Neural crest cell (in vitro differentiated cells): ENCODE measurements at regions not wholly inside any gene's neighbourhood (a gene's known extent, or its start where the extent isn't known, plus 50 kb on each side); places are given as distances from the start of the nearest gene placed in this dataset.

Source experiments
- DNase-seq: peaks from one replicate; pipeline ENCODE4 v3.0.0; 2021; ENCODE audit warnings: low read depth, mixed read lengths, low spot score
- H3K27ac Mint-ChIP-seq: one replicate; pipeline ENCODE4 v1.8.0; 2021; ENCODE audit warnings: mild to moderate bottlenecking, mixed read lengths; ENCODE audit not compliant: unreplicated experiment
- H3K27me3 Mint-ChIP-seq: 2 replicates; pipeline ENCODE4 v1.8.0; 2021; ENCODE audit warnings: low read depth, mild to moderate bottlenecking, mixed read lengths
- H3K36me3 Mint-ChIP-seq: 2 replicates; pipeline ENCODE4 v1.8.0; 2021; ENCODE audit warnings: low read depth, mild to moderate bottlenecking, mixed read lengths
- H3K4me1 Mint-ChIP-seq: 2 replicates; pipeline ENCODE4 v1.8.0; 2021; ENCODE audit warnings: mixed read lengths
- H3K4me3 Mint-ChIP-seq: one replicate; pipeline ENCODE4 v1.8.0; 2021; ENCODE audit warnings: mild to moderate bottlenecking, mixed read lengths
- H3K9me3 Mint-ChIP-seq: 2 replicates; pipeline ENCODE4 v1.8.0; 2021; ENCODE audit warnings: mixed read lengths
- CTCF ChIP-seq: fragments of 200-600 bp; sonication (generic); conservative IDR thresholded peaks from 2 replicates; pipeline ENCODE4 v1.5.0; 2021; ENCODE audit warnings: antibody characterized with exemption, mild to moderate bottlenecking

- TF ChIP-seq CTCF: no peak
- H3K4me3 Mint-ChIP-seq: no peak overlapping the region
- H3K36me3 Mint-ChIP-seq: no peaks in the 10 kb centered on the region
- peaks cover 19% of the 10 kb centered on the region for H3K27me3 Mint-ChIP-seq
- H3K27ac Mint-ChIP-seq: peak overlapping the region; percentile 30
- DNase-seq: no peak
- H3K4me1 Mint-ChIP-seq: peaks cover 11% of the 10 kb centered on the region
- no peaks in the 10 kb centered on the region for H3K9me3 Mint-ChIP-seq
These were observed 156.4 kb downstream of the HS3ST2 start for GRCh38 chr16:22970209-22970865.

GRCh38 chr16:22969567-22969966, 155.6 kb downstream of the HS3ST2 start:
- Mint-ChIP-seq H3K4me3 (no peak overlapping the region), H3K36me3 (no peaks in the 10 kb centered on the region), H3K27ac (peak overlapping the region; percentile 2), H3K27me3 (peaks cover 25% of the 10 kb centered on the region), H3K4me1 (peaks cover 11% of the 10 kb centered on the region), H3K9me3 (no peaks in the 10 kb centered on the region)
- no peak for DNase-seq
- TF ChIP-seq CTCF: no peak

GRCh38 chr16:22968931-22969330, 155.0 kb downstream of the HS3ST2 start:
- H3K9me3 Mint-ChIP-seq: no peaks in the 10 kb centered on the region
- no peak overlapping the region for H3K27ac Mint-ChIP-seq
- no peak overlapping the region for H3K4me3 Mint-ChIP-seq
- no peak for TF ChIP-seq CTCF
- H3K36me3 Mint-ChIP-seq: no peaks in the 10 kb centered on the region
- peaks cover 11% of the 10 kb centered on the region for H3K4me1 Mint-ChIP-seq
- no peak for DNase-seq
- H3K27me3 Mint-ChIP-seq: peaks cover 27% of the 10 kb centered on the region

- no peak for TF ChIP-seq CTCF
- Mint-ChIP-seq H3K4me3 (no peak overlapping the region), H3K27me3 (peaks cover 27% of the 10 kb centered on the region), H3K9me3 (no peaks in the 10 kb centered on the region), H3K27ac (no peak overlapping the region), H3K36me3 (no peaks in the 10 kb centered on the region), H3K4me1 (peaks cover 11% of the 10 kb centered on the region)
- no peak for DNase-seq
These were observed 153.6 kb downstream of the HS3ST2 start for GRCh38 chr16:22967521-22968095.
